Heart left ventricle (tissue), 16 donors: ENCODE measurements at regions not wholly inside any gene's neighbourhood (a gene's known extent, or its start where the extent isn't known, plus 50 kb on each side); places are given as distances from the start of the nearest gene placed in this dataset.
A peak's percentile ranks its signal among the peaks of the same experiment; 100 is the strongest.

Experiments used
- ATAC-seq, 4 donors: fragments of 200-7000 bp; cut with Tn5 transposase; one replicate each; pipeline ENCODE4 v1.9.1; 2020 to 2022; ENCODE audit warnings: moderate library complexity in 4 of 4, mild to moderate bottlenecking in 3 of 4, moderate number of reproducible peaks in 1 of 4
- DNase-seq, 5 donors: peaks; one replicate each; pipeline ENCODE4 v3.0.0-alpha.2; 2020
- H3K27ac ChIP-seq, 12 donors: fragments of 200-600 bp; sonication (generic) in 4 of 12; one replicate each; pipeline versions ENCODE4 v1.5.0 to v1.8.0; 2016 to 2022; ENCODE audit warnings: mild to moderate bottlenecking in 2 of 12
- H3K27me3 ChIP-seq, 9 donors: fragments of 200-600 bp; sonication (generic) in 2 of 9; one replicate each; pipeline versions ENCODE4 v1.5.1 to v1.8.0; 2016 to 2022; ENCODE audit warnings: mild to moderate bottlenecking in 3 of 9
- H3K36me3 ChIP-seq, 9 donors: fragments of 200-600 bp; sonication (generic) in 2 of 9; one replicate each; pipeline versions ENCODE4 v1.5.0 to v1.8.0; 2018 to 2022; ENCODE audit warnings: mild to moderate bottlenecking in 2 of 9
- H3K4me1 ChIP-seq, 12 donors: fragments of 200-600 bp; sonication (generic) in 4 of 12; one replicate each; pipeline versions ENCODE4 v1.5.0 to v1.8.0; 2016 to 2022; ENCODE audit warnings: mild to moderate bottlenecking in 3 of 12
- H3K4me3 ChIP-seq, 12 donors: fragments of 200-600 bp; sonication (generic) in 4 of 12; one replicate each; pipeline versions ENCODE4 v1.5.0 to v1.8.0; 2017 to 2022; ENCODE audit warnings: mild to moderate bottlenecking in 9 of 12, moderate library complexity in 4 of 12
- H3K9me3 ChIP-seq, 12 donors: fragments of 200-600 bp; sonication (generic) in 4 of 12; one replicate each; pipeline versions ENCODE4 v1.5.0 to v1.8.0; 2016 to 2022; ENCODE audit warnings: mild to moderate bottlenecking in 1 of 12
- POLR2A ChIP-seq, 2 donors: fragments of 450-650 bp; IDR thresholded peaks; one replicate each; pipeline ENCODE4 v1.6.1; 2017; ENCODE audit warnings: antibody characterized with exemption in 2 of 2, mild to moderate bottlenecking in 2 of 2, moderate library complexity in 2 of 2
- WGBS, 4 donors: extraction: QIAGEN DNeasy Blood & Tissue Kit in 2 of 4; methylation state at CpG; one replicate each; pipeline versions ENCODE4 v1.1.5 to v1.1.7; 2013 to 2018; 5-methylcytosine and 5-hydroxymethylcytosine counted together
- intact Hi-C, 10 donors: fragments of 100-400 bp; cut with DNase I; formaldehyde crosslinking; loops; one replicate each; pipeline versions ENCODE4 v1.11.1 to v1.14.2; 2022
- TF ChIP-seq, protein P1 (sequence below), 12 donors: fragments of 200-600 bp; sonication (generic) in 4 of 12; IDR thresholded peaks; one replicate each; pipeline versions ENCODE4 v1.5.0 to v1.8.0; 2018 to 2022; ENCODE audit warnings: antibody characterized with exemption in 12 of 12, mild to moderate bottlenecking in 5 of 12
- donor health status: ischemic (EF 13 %, LVEDD 7.1; RV severe dilation, severe dysfunction).
- donor health status: healthy with polysubstance abuse.
- donor health status: DM: no; HTN: yes; CAD: no.
- donor health status: DM: no; HTN: no; CAD: no.
- donor health status: ischemic (EF 25% LVEDD 6.9; RV normal size, moderate dysfunction).
- donor health status: ischemic (EF 25% LVEDD 5.7; RV mildly dilated, moderate dysfunction).
- donor health status: healthy.
- donor health status: DM: yes; HTN: yes; CAD: no.
- donor health status: ischemic (EF 35%, LVEDD 5.7; RV mildly dilated, moderate dysfunction).
- donor health status: nonischemic (EF 11% LVEDD 7.7; RV severe dilation, severe dysfunction).
- donor health status: DM: yes; HTN: yes; CAD: no.
- donor health status: PGD.
- donor health status: ischemic (EF 29% LVEDD 5.4; RV normal size, mild dysfunction).
- donor health status: nonischemic (EF 23%, LVEDD 6.1; RV moderate dilation, normal function).

DNA sequence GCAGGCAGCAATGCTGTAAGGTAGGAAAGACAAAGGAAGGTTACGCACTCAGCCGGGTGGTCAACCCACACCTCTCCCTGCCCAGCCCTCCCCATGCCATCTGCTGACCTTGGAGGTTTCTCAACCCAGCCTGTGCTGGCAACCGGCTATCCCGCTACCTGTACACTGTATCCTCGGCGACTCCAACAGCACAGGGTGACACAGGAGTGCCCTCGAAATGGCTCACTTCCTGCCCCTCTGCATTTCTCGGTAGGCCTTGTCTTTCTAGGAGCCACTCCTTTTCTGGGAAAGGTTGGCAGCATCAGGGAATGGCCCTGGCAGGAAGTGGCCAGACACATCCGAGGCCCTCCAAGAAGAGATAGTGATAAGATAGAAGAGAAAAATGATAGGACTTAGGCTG is 124.0 kb downstream of the PROX1 start:
- H3K36me3 ChIP-seq = no peaks in the 10 kb centered on the region
- H3K4me1 ChIP-seq = peaks cover 0 to 26% (median 8%) of the 10 kb centered on the region in 12 donors
- H3K27me3 ChIP-seq = peaks cover 0 to 3% (median 0%) of the 10 kb centered on the region in 9 donors
- H3K9me3 ChIP-seq = peaks cover 0 to 1% (median 0%) of the 10 kb centered on the region in 12 donors
- intact Hi-C loops = loop anchor here in 3 of 10 donors (5.0 to 10.0 kb wide), 2 partner anchors 124 to 127 kb away; partner anchors contain the start of gene PROX1 (in 3 of the 3)
- DNase-seq = no peak
- no peak for TF ChIP-seq POLR2A (IDR thresholded peaks at IDR 0.05)
- TF ChIP-seq, protein P1, sequence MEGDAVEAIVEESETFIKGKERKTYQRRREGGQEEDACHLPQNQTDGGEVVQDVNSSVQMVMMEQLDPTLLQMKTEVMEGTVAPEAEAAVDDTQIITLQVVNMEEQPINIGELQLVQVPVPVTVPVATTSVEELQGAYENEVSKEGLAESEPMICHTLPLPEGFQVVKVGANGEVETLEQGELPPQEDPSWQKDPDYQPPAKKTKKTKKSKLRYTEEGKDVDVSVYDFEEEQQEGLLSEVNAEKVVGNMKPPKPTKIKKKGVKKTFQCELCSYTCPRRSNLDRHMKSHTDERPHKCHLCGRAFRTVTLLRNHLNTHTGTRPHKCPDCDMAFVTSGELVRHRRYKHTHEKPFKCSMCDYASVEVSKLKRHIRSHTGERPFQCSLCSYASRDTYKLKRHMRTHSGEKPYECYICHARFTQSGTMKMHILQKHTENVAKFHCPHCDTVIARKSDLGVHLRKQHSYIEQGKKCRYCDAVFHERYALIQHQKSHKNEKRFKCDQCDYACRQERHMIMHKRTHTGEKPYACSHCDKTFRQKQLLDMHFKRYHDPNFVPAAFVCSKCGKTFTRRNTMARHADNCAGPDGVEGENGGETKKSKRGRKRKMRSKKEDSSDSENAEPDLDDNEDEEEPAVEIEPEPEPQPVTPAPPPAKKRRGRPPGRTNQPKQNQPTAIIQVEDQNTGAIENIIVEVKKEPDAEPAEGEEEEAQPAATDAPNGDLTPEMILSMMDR (IDR thresholded peaks at IDR 0.05) = no peak
- H3K27ac ChIP-seq = peak overlapping the region in 6 of 12 donors; percentile 8 to 57 (median 26)
- H3K4me3 ChIP-seq = no peak overlapping the region
- 61 to 74% (median 69%) methylated on average over 9 of the region's 9 CpGs for WGBS, 4 donors
- ATAC-seq = peak in 1 of 4 donors; percentile 16

DNA sequence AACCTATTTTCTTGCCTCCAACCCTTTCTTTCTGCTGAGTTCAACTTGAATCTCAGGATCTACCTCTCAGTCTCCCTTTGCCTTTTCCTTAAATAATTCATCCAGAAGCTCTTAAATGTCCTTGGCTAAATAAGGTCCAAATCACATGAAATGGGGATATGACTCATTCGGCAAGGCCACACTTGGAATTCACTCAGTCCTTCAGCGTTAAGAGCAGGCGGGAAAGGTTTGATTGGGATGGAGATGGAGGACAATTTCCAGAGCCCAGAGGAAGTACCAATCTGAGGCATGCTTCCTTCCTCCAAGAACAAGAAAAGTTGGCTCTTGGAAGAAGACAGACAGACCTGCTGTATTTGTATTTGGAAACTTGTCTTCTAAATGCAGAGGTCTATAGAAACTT is 128.5 kb downstream of the PROX1 start:
- ATAC-seq (no peak), DNase-seq (no peak)
- no peak overlapping the region for H3K4me3 ChIP-seq
- no peaks in the 10 kb centered on the region for H3K27me3 ChIP-seq
- no peaks in the 10 kb centered on the region for H3K4me1 ChIP-seq
- peaks cover 0 to 22% (median 12%) of the 10 kb centered on the region in 12 donors for H3K9me3 ChIP-seq
- no peaks in the 10 kb centered on the region for H3K36me3 ChIP-seq
- TF ChIP-seq, protein P1 (IDR thresholded peaks at IDR 0.05) = no peak
- no peak for TF ChIP-seq POLR2A (IDR thresholded peaks at IDR 0.05)
- intact Hi-C loops = loop anchor here in 1 of 10 donors (10.0 kb wide), 1 partner anchor 131 kb away; the partner anchor contains the start of gene PROX1
- 68 to 80% (median 75%) methylated on average over 3 of the region's 3 CpGs for WGBS, 4 donors
- no peak overlapping the region for H3K27ac ChIP-seq

DNA sequence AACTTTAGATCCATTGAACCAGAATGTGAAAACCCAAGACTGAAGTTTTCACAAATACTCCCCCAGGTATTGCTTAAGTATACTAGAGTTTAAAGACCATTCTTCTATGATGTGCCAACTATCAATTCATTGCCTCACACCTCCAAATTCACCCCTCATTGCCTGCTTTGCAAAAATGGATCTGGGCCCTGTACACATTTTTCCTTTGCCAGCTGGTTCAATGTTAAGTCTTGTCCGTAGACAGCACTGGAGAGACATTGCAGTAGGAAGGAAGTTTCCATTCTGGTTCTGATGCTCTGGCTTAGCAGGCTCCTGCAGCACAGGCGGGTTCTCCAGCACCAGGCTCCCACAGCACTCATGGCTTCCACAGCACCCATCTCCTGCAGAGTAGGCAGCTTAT is 130.0 kb downstream of the PROX1 start:
- intact Hi-C loops = loop anchor here in 1 of 10 donors (10.0 kb wide), 1 partner anchor 133 kb away; the partner anchor contains the start of gene PROX1
- ATAC-seq (no peak), DNase-seq (no peak)
- TF ChIP-seq POLR2A (IDR thresholded peaks at IDR 0.05) = no peak
- TF ChIP-seq, protein P1 (IDR thresholded peaks at IDR 0.05) = no peak
- H3K27ac ChIP-seq = no peak overlapping the region
- no peaks in the 10 kb centered on the region for H3K36me3 ChIP-seq
- H3K9me3 ChIP-seq = peaks cover 0 to 22% (median 12%) of the 10 kb centered on the region in 12 donors
- WGBS, 4 donors = 82 to 93% (median 88%) methylated on average over 2 of the region's 2 CpGs
- no peak overlapping the region for H3K4me3 ChIP-seq
- no peaks in the 10 kb centered on the region for H3K27me3 ChIP-seq
- H3K4me1 ChIP-seq = peaks cover 0 to 3% (median 0%) of the 10 kb centered on the region in 12 donors

DNA sequence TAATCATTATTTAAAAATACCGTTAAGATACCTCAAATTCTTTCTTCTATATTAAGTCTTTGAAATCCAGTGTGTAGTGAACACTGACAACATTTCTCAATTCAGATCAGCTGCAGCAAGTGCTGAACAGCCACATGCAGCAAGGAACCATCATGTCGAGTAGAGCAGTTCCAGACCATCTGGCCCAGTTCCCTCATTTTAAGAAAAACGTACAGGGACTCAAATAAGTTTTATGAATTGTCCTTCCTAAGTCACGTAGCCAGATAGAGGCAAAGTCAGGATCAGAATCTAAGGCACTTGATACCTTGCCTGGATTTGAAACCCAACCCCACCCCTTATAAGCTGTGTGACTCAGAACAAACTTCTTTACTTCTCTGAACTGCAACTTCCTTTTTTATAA is 132.4 kb downstream of the PROX1 start:
- H3K27me3 ChIP-seq = no peaks in the 10 kb centered on the region
- H3K4me3 ChIP-seq = no peak overlapping the region
- 32 to 37% (median 33%) methylated on average over 4 of the region's 4 CpGs for WGBS, 4 donors
- H3K36me3 ChIP-seq = no peaks in the 10 kb centered on the region
- ATAC-seq (no peak), DNase-seq (no peak)
- TF ChIP-seq, protein P1 (IDR thresholded peaks at IDR 0.05) = no peak
- TF ChIP-seq POLR2A (IDR thresholded peaks at IDR 0.05) = no peak
- H3K27ac ChIP-seq = no peak overlapping the region
- peaks cover 0 to 22% (median 12%) of the 10 kb centered on the region in 12 donors for H3K9me3 ChIP-seq
- intact Hi-C loops = loop anchor here (5.0 to 10.0 kb wide), 12 partner anchors 85 to 998 kb away; partner anchors contain the start of gene PROX1 (in 5 of the 10)
- H3K4me1 ChIP-seq = peaks cover 0 to 7% (median 0%) of the 10 kb centered on the region in 12 donors
